ENCODE measurements at regions not wholly inside any gene's neighbourhood (a gene's known extent, or its start where the extent isn't known, plus 50 kb on each side); places are given as distances from the start of the nearest gene placed in this dataset.

DNA sequence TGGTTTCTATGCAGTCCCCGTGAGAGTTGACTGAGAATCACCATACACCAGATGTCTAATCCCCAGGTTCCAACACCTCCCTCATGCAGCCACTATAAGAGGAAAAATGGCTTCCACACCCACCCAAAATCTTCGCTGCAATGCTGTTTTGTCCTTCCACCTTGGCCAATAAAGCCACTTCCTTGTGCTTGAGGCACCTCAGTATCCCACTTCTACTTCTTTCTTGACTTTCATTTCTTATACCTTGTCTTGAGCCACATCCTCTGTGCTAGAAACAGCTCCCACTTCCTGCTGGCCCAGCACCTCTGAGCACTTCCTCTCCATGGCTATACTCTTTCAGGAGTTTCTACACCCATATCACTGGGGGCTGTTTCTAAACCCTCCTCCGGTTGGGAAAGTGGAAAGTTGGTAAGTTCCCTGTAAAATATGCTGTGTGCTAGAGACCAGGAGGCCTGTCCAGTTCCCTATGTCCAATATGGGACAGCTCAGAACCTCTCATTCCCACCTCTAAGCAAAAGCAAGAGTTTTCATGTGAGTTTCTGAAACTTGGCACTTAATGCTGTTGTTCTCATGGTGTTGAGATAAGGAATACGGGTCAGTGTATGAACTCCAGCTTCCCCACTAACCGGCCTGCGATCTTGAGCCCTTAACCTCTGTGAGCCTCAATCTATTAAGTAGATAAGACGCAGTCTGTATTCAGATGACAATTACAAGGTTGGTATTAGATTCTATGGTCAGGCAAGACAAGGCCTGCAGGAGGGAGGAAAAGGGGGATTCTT lies 209.1 kb upstream of the ID2 start:
- Mint-ChIP-seq H3K36me3 (peaks cover 0 to 10% of the 10 kb centered on the region in 2 donors), H3K27ac (peak overlapping the region in 1 of 6 donors; percentile 65), H3K27me3 (peaks cover 82 to 85% (median 83%) of the 10 kb centered on the region in 3 donors), H3K9me3 (peaks cover 0 to 22% (median 7%) of the 10 kb centered on the region in 7 donors), H3K4me3 (peak overlapping the region in 1 of 8 donors; percentile 42), H3K4me1 (peaks cover 27 to 41% (median 36%) of the 10 kb centered on the region in 3 donors)
- DNase-seq: no peak
- no peak for ATAC-seq (ENCODE audit: low read depth in 2 of 2)

GRCh38 chr2:8475349-8476031 lies 206.4 kb upstream of the ID2 start:
- ATAC-seq (ENCODE audit: low read depth in 2 of 2) (peak; percentile 59 to 62), DNase-seq (peak; percentile 64)
- H3K4me3 Mint-ChIP-seq: peak overlapping the region in 6 of 8 donors; percentile 7 to 75 (median 38)
- peaks cover 0 to 24% (median 8%) of the 10 kb centered on the region in 7 donors for H3K9me3 Mint-ChIP-seq
- peaks cover 40 to 56% (median 43%) of the 10 kb centered on the region in 3 donors for H3K4me1 Mint-ChIP-seq
- peaks cover 72 to 82% (median 79%) of the 10 kb centered on the region in 3 donors for H3K27me3 Mint-ChIP-seq
- peak overlapping the region in 5 of 6 donors; percentile 34 to 91 (median 90) for H3K27ac Mint-ChIP-seq
- no peaks in the 10 kb centered on the region for H3K36me3 Mint-ChIP-seq

DNA sequence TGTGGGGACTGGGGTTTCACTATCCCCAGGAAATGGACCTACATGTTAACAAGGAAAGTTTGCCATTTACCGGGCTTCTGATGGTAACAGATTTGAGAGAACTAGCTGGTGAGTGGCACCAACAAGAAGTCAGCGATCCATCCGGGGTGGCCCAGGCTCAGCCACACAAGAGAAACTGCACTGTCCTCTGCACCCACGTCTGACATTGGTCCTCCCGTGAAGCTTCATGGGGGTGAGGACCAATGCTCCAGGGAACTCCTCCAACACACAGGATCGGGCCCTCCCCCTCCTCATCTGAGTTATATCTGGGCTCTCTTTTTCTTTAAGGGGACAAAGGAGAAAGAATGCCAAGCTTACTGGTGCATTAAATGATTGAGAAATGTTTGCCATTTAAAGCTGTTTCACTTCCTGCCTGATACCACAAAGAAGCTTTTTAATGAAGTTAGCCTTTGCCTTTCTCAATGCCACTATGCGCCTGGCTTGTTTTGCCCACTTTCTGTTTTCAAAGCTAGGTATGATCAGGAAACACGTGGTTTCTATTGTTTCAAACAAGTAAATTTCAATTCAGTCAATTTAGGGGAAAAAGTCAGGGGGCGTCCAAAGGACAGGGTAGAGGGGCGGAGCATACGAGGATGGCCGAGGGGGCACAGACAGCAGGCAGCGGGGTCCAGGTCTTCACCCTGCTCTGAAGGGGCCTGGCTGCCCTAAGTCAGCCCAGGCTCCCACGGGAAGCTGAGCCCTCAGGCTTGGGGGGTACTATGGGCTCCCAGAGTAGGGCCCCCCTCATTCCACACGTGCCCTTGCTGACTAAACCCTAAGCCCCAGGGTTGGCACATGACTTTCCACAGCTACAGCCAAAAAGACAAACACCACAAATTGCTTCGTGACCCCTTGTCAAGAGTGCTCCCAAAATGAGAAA lies 204.0 kb upstream of the ID2 start:
- DNase-seq (peak; percentile 79), ATAC-seq (ENCODE audit: low read depth in 2 of 2) (peak; percentile 84)
- peaks cover 0 to 19% (median 3%) of the 10 kb centered on the region in 7 donors for H3K9me3 Mint-ChIP-seq
- peaks cover 72 to 79% (median 78%) of the 10 kb centered on the region in 3 donors for H3K27me3 Mint-ChIP-seq
- H3K27ac Mint-ChIP-seq: peak overlapping the region; percentile 39 to 92 (median 72)
- H3K4me3 Mint-ChIP-seq: peak overlapping the region; percentile 22 to 81 (median 76)
- no peaks in the 10 kb centered on the region for H3K36me3 Mint-ChIP-seq
- H3K4me1 Mint-ChIP-seq: peaks cover 45 to 60% (median 49%) of the 10 kb centered on the region in 3 donors

DNA sequence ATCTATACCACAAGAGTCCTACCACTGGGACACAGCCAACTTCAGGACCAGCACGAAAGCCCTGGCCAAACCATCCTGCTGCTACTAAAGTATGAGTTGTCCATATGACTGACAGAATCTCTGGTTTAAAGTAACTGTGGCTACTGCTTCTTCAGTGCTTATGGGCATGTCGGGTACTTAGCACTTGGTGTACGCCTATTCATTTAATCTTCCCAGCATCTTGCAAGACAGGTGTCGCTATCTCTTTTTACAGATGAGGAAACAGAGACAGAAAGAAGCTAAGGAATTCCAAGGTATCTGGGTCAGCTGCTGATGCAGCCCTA lies 203.4 kb upstream of the ID2 start:
- Mint-ChIP-seq H3K9me3 (peaks cover 0 to 21% (median 4%) of the 10 kb centered on the region in 7 donors), H3K27ac (peak overlapping the region in 2 of 6 donors; percentile 26 to 44), H3K4me3 (peak overlapping the region in 4 of 8 donors; percentile 73 to 81 (median 77)), H3K4me1 (peaks cover 45 to 55% (median 48%) of the 10 kb centered on the region in 3 donors), H3K36me3 (no peaks in the 10 kb centered on the region), H3K27me3 (peaks cover 72 to 79% (median 79%) of the 10 kb centered on the region in 3 donors)
- ATAC-seq (ENCODE audit: low read depth in 2 of 2) (no peak), DNase-seq (no peak)

GRCh38 chr2:8479298-8479697 lies 202.6 kb upstream of the ID2 start:
- Mint-ChIP-seq H3K36me3 (no peaks in the 10 kb centered on the region), H3K27me3 (peaks cover 70 to 77% (median 75%) of the 10 kb centered on the region in 3 donors), H3K4me1 (peaks cover 45 to 54% (median 48%) of the 10 kb centered on the region in 3 donors), H3K27ac (peak overlapping the region in 1 of 6 donors; percentile 73), H3K4me3 (no peak overlapping the region), H3K9me3 (peaks cover 0 to 22% (median 4%) of the 10 kb centered on the region in 7 donors)
- no peak for ATAC-seq (ENCODE audit: low read depth in 2 of 2)
- DNase-seq: no peak

DNA sequence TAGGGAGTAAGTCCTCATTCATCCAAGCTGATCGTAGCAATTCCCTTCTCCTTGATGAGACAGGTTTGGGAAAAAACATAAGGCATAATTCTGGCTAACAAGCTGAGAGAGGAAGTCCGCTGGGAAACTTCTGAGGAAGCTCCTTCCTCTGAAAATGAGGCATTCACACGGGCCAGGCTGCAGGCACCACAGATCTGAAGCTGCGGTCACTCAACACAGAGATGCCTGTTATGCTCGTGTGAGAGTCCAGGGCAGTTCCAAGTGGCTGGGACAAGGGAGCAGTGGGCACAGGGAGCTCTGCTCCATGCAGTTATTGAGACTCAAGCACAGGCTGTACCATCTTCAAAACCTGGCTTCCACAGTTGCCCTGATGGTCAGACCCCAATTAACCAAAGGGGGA lies 200.9 kb upstream of the ID2 start:
- Mint-ChIP-seq H3K4me1 (peaks cover 36 to 43% (median 39%) of the 10 kb centered on the region in 3 donors), H3K27ac (no peak overlapping the region), H3K36me3 (no peaks in the 10 kb centered on the region), H3K4me3 (peak overlapping the region in 1 of 8 donors; percentile 18), H3K9me3 (peaks cover 0 to 22% (median 4%) of the 10 kb centered on the region in 7 donors), H3K27me3 (peaks cover 75 to 79% (median 76%) of the 10 kb centered on the region in 3 donors)
- no peak for ATAC-seq (ENCODE audit: low read depth in 2 of 2)
- no peak for DNase-seq

- DNase-seq: no peak
- H3K36me3 Mint-ChIP-seq: peaks cover 0 to 4% of the 10 kb centered on the region in 2 donors
- H3K4me3 Mint-ChIP-seq: no peak overlapping the region
- no peak overlapping the region for H3K27ac Mint-ChIP-seq
- H3K9me3 Mint-ChIP-seq: peaks cover 0 to 22% (median 4%) of the 10 kb centered on the region in 7 donors
- H3K27me3 Mint-ChIP-seq: peaks cover 76 to 80% (median 76%) of the 10 kb centered on the region in 3 donors
- H3K4me1 Mint-ChIP-seq: peaks cover 38 to 41% (median 40%) of the 10 kb centered on the region in 3 donors
- no peak for ATAC-seq (ENCODE audit: low read depth in 2 of 2)
These were observed 200.3 kb upstream of the ID2 start for GRCh38 chr2:8481463-8482009.

- peaks cover 36 to 41% (median 41%) of the 10 kb centered on the region in 3 donors for H3K4me1 Mint-ChIP-seq
- H3K4me3 Mint-ChIP-seq: no peak overlapping the region
- peak overlapping the region in 1 of 6 donors; percentile 82 for H3K27ac Mint-ChIP-seq
- H3K9me3 Mint-ChIP-seq: peaks cover 0 to 22% (median 2%) of the 10 kb centered on the region in 7 donors
- ATAC-seq (ENCODE audit: low read depth in 2 of 2) (no peak), DNase-seq (no peak)
- peaks cover 80 to 85% (median 82%) of the 10 kb centered on the region in 3 donors for H3K27me3 Mint-ChIP-seq
- H3K36me3 Mint-ChIP-seq: peaks cover 0 to 6% of the 10 kb centered on the region in 2 donors
These were observed 199.4 kb upstream of the ID2 start for GRCh38 chr2:8482432-8482831.

DNA sequence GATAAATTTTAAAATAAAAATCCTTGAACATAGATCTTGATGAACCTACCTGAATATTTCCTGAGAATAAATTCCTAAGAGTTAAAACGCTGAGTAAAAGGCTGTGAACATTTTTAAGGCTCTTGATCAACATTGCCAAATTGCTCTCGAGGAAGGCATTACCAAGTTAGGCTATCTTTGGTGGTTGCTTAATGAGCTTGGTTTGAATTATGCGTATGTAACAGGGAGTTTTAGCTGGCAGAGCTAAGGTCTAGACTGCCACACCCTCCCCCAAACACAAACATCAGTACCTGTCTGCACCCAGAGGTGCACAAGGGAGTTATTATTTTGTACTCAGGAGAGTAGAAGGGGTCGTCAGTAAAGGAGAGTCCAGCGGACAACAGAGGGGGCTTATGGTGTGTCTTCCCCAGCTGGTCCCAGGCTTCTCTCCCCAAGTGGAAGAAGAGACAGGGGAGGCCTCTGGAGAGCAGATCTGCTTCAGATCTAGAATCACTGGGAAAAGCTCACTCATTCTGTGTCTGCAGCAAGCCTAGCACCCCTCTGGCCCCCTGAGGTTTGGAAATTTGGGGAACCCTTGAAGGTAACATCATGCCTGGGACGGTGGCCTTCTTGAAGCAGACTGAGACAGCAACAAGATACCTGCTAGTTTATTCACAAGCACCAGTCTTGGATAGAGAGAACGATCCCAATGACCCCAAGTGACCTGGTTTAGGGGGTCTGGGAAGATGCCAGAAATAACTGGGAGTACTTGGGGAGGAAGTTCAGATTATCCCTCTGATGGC lies 197.2 kb upstream of the ID2 start:
- no peak for ATAC-seq (ENCODE audit: low read depth in 2 of 2)
- peak overlapping the region in 1 of 8 donors; percentile 2 for H3K4me3 Mint-ChIP-seq

GRCh38 chr2:8485736-8486135 lies 196.1 kb upstream of the ID2 start:
- no peak for ATAC-seq (ENCODE audit: low read depth in 2 of 2)
- no peak for DNase-seq
- peaks cover 86 to 92% (median 92%) of the 10 kb centered on the region in 3 donors for H3K27me3 Mint-ChIP-seq
- peaks cover 0 to 14% of the 10 kb centered on the region in 2 donors for H3K36me3 Mint-ChIP-seq
- H3K4me3 Mint-ChIP-seq: no peak overlapping the region
- peaks cover 31 to 42% (median 41%) of the 10 kb centered on the region in 3 donors for H3K4me1 Mint-ChIP-seq
- no peak overlapping the region for H3K27ac Mint-ChIP-seq
- H3K9me3 Mint-ChIP-seq: peaks cover 0 to 8% (median 2%) of the 10 kb centered on the region in 7 donors

More for the DNA sequence above, 197.2 kb upstream of the ID2 start:
- H3K9me3 Mint-ChIP-seq: peaks cover 0 to 16% (median 2%) of the 10 kb centered on the region in 7 donors
- peaks cover 0 to 14% of the 10 kb centered on the region in 2 donors for H3K36me3 Mint-ChIP-seq
- DNase-seq: no peak
- H3K27ac Mint-ChIP-seq: no peak overlapping the region
- peaks cover 36 to 45% (median 45%) of the 10 kb centered on the region in 3 donors for H3K4me1 Mint-ChIP-seq
- peaks cover 83 to 95% (median 94%) of the 10 kb centered on the region in 3 donors for H3K27me3 Mint-ChIP-seq

DNA sequence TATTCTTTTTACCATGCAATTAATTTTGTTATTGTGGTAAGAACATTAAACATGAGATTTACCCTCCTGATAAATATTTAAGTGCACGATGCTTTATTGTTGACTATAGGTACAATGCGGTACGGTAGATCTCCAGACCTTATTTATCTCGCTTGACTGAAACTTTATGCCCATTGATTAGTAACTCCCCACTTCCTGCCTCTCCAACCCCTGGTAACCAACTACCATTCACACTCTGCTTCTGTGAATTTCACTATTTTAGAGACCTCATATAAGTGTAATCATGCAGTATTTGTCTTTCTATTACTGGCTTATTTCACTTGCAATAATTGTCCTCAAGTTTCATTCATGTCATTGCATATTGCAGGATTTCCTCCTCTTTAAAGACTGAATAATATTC lies 195.7 kb upstream of the ID2 start:
- Mint-ChIP-seq H3K4me1 (peaks cover 31 to 41% (median 37%) of the 10 kb centered on the region in 3 donors), H3K4me3 (no peak overlapping the region), H3K36me3 (peaks cover 0 to 14% of the 10 kb centered on the region in 2 donors), H3K9me3 (peaks cover 0 to 8% (median 2%) of the 10 kb centered on the region in 7 donors), H3K27me3 (peaks cover 87 to 89% (median 88%) of the 10 kb centered on the region in 3 donors), H3K27ac (no peak overlapping the region)
- no peak for ATAC-seq (ENCODE audit: low read depth in 2 of 2)
- DNase-seq: no peak
